ENCODE measurements at regions not wholly inside any gene's neighbourhood (a gene's known extent, or its start where the extent isn't known, plus 50 kb on each side); places are given as distances from the start of the nearest gene placed in this dataset.

- no peaks in the 10 kb centered on the region for H3K27me3 Mint-ChIP-seq
- peaks cover 2 to 38% (median 11%) of the 10 kb centered on the region in 5 donors for H3K9me3 Mint-ChIP-seq
- no peaks in the 10 kb centered on the region for H3K36me3 ChIP-seq (ENCODE audit: insufficient read depth, low read length)
- H3K27me3 ChIP-seq (ENCODE audit: insufficient read depth, low read length, poor library complexity, severe bottlenecking): no peaks in the 10 kb centered on the region
- H3K4me1 ChIP-seq (ENCODE audit: insufficient read depth, low read length): no peaks in the 10 kb centered on the region
- no peaks in the 10 kb centered on the region for H3K36me3 Mint-ChIP-seq
- ChIA-PET POLR2A (no interaction called here), CTCF (no interaction called here)
- no peak overlapping the region for H3K4me3 ChIP-seq (ENCODE audit: low read length)
- H3K4me1 Mint-ChIP-seq: no peaks in the 10 kb centered on the region
- H3K27ac ChIP-seq (ENCODE audit: low read depth, low read length): no peak overlapping the region
- H3K9me3 ChIP-seq (ENCODE audit: low read length): no peaks in the 10 kb centered on the region
- no peak overlapping the region for H3K27ac Mint-ChIP-seq
- no peak overlapping the region for H3K4me3 Mint-ChIP-seq
- no peak for DNase-seq
Measured at GRCh38 chr7:52955522-52955921, 79.9 kb upstream of the POM121L12 start.

- ChIA-PET POLR2A (no interaction called here), CTCF (no interaction called here)
- Histone ChIP-seq H3K27me3 (ENCODE audit: insufficient read depth, low read length, poor library complexity, severe bottlenecking) (no peaks in the 10 kb centered on the region), H3K9me3 (ENCODE audit: low read length) (no peaks in the 10 kb centered on the region), H3K27ac (ENCODE audit: low read depth, low read length) (no peak overlapping the region), H3K4me1 (ENCODE audit: insufficient read depth, low read length) (no peaks in the 10 kb centered on the region), H3K36me3 (ENCODE audit: insufficient read depth, low read length) (no peaks in the 10 kb centered on the region), H3K4me3 (ENCODE audit: low read length) (no peak overlapping the region)
- Mint-ChIP-seq H3K36me3 (no peaks in the 10 kb centered on the region), H3K4me1 (no peaks in the 10 kb centered on the region), H3K4me3 (no peak overlapping the region), H3K9me3 (peaks cover 2 to 27% (median 18%) of the 10 kb centered on the region in 5 donors), H3K27ac (no peak overlapping the region), H3K27me3 (no peaks in the 10 kb centered on the region)
- no peak for DNase-seq
Measured at GRCh38 chr7:52944921-52945320, 90.5 kb upstream of the POM121L12 start.

- Mint-ChIP-seq H3K4me1 (no peaks in the 10 kb centered on the region), H3K27ac (no peak overlapping the region), H3K4me3 (no peak overlapping the region), H3K9me3 (peaks cover 6 to 32% (median 10%) of the 10 kb centered on the region in 5 donors), H3K36me3 (no peaks in the 10 kb centered on the region), H3K27me3 (peaks cover 0 to 1% of the 10 kb centered on the region in 2 donors)
- H3K36me3 ChIP-seq (ENCODE audit: insufficient read depth, low read length): no peaks in the 10 kb centered on the region
- H3K27ac ChIP-seq (ENCODE audit: low read depth, low read length): no peak overlapping the region
- no peaks in the 10 kb centered on the region for H3K27me3 ChIP-seq (ENCODE audit: insufficient read depth, low read length, poor library complexity, severe bottlenecking)
- POLR2A ChIA-PET: no interaction called here
- H3K4me3 ChIP-seq (ENCODE audit: low read length): no peak overlapping the region
- CTCF ChIA-PET: no interaction called here
- no peaks in the 10 kb centered on the region for H3K9me3 ChIP-seq (ENCODE audit: low read length)
- no peak for DNase-seq
- no peaks in the 10 kb centered on the region for H3K4me1 ChIP-seq (ENCODE audit: insufficient read depth, low read length)
Measured at GRCh38 chr7:52940481-52940880, 95.0 kb upstream of the POM121L12 start.

GRCh38 chr7:52938455-52939133, 96.8 kb upstream of the POM121L12 start:
- Mint-ChIP-seq H3K9me3 (peaks cover 6 to 41% (median 11%) of the 10 kb centered on the region in 5 donors), H3K27me3 (peaks cover 0 to 1% of the 10 kb centered on the region in 2 donors), H3K27ac (no peak overlapping the region), H3K4me3 (no peak overlapping the region), H3K36me3 (no peaks in the 10 kb centered on the region), H3K4me1 (no peaks in the 10 kb centered on the region)
- no peaks in the 10 kb centered on the region for H3K4me1 ChIP-seq (ENCODE audit: insufficient read depth, low read length)
- no peak overlapping the region for H3K4me3 ChIP-seq (ENCODE audit: low read length)
- no peaks in the 10 kb centered on the region for H3K27me3 ChIP-seq (ENCODE audit: insufficient read depth, low read length, poor library complexity, severe bottlenecking)
- no peaks in the 10 kb centered on the region for H3K36me3 ChIP-seq (ENCODE audit: insufficient read depth, low read length)
- POLR2A ChIA-PET: no interaction called here
- CTCF ChIA-PET: no interaction called here
- H3K9me3 ChIP-seq (ENCODE audit: low read length): no peaks in the 10 kb centered on the region
- DNase-seq: no peak
- H3K27ac ChIP-seq (ENCODE audit: low read depth, low read length): no peak overlapping the region

GRCh38 chr7:52936750-52937149, 98.7 kb upstream of the POM121L12 start:
- Histone ChIP-seq H3K27me3 (ENCODE audit: insufficient read depth, low read length, poor library complexity, severe bottlenecking) (no peaks in the 10 kb centered on the region), H3K36me3 (ENCODE audit: insufficient read depth, low read length) (no peaks in the 10 kb centered on the region), H3K4me3 (ENCODE audit: low read length) (no peak overlapping the region), H3K9me3 (ENCODE audit: low read length) (no peaks in the 10 kb centered on the region), H3K4me1 (ENCODE audit: insufficient read depth, low read length) (no peaks in the 10 kb centered on the region), H3K27ac (ENCODE audit: low read depth, low read length) (no peak overlapping the region)
- H3K36me3 Mint-ChIP-seq: no peaks in the 10 kb centered on the region
- H3K9me3 Mint-ChIP-seq: peaks cover 17 to 43% (median 17%) of the 10 kb centered on the region in 5 donors
- no peaks in the 10 kb centered on the region for H3K4me1 Mint-ChIP-seq
- H3K4me3 Mint-ChIP-seq: no peak overlapping the region
- ChIA-PET CTCF (no interaction called here), POLR2A (no interaction called here)
- H3K27me3 Mint-ChIP-seq: peaks cover 0 to 1% of the 10 kb centered on the region in 2 donors
- H3K27ac Mint-ChIP-seq: no peak overlapping the region
- DNase-seq: no peak

- H3K36me3 ChIP-seq (ENCODE audit: insufficient read depth, low read length): no peaks in the 10 kb centered on the region
- no peaks in the 10 kb centered on the region for H3K27me3 ChIP-seq (ENCODE audit: insufficient read depth, low read length, poor library complexity, severe bottlenecking)
- Mint-ChIP-seq H3K27ac (no peak overlapping the region), H3K4me3 (no peak overlapping the region), H3K27me3 (no peaks in the 10 kb centered on the region), H3K4me1 (no peaks in the 10 kb centered on the region), H3K36me3 (no peaks in the 10 kb centered on the region), H3K9me3 (peaks cover 7 to 37% (median 12%) of the 10 kb centered on the region in 5 donors)
- DNase-seq: no peak
- H3K27ac ChIP-seq (ENCODE audit: low read depth, low read length): no peak overlapping the region
- ChIA-PET CTCF (no interaction called here), POLR2A (no interaction called here)
- no peak overlapping the region for H3K4me3 ChIP-seq (ENCODE audit: low read length)
- no peaks in the 10 kb centered on the region for H3K9me3 ChIP-seq (ENCODE audit: low read length)
- H3K4me1 ChIP-seq (ENCODE audit: insufficient read depth, low read length): no peaks in the 10 kb centered on the region
Measured at GRCh38 chr7:52928591-52928990, 106.8 kb upstream of the POM121L12 start.

GRCh38 chr7:52925332-52925731, 110.1 kb upstream of the POM121L12 start:
- Histone ChIP-seq H3K27me3 (ENCODE audit: insufficient read depth, low read length, poor library complexity, severe bottlenecking) (no peaks in the 10 kb centered on the region), H3K4me3 (ENCODE audit: low read length) (no peak overlapping the region), H3K36me3 (ENCODE audit: insufficient read depth, low read length) (no peaks in the 10 kb centered on the region), H3K27ac (ENCODE audit: low read depth, low read length) (no peak overlapping the region), H3K4me1 (ENCODE audit: insufficient read depth, low read length) (no peaks in the 10 kb centered on the region), H3K9me3 (ENCODE audit: low read length) (no peaks in the 10 kb centered on the region)
- POLR2A ChIA-PET: no interaction called here
- Mint-ChIP-seq H3K4me3 (no peak overlapping the region), H3K27ac (no peak overlapping the region), H3K4me1 (no peaks in the 10 kb centered on the region), H3K27me3 (no peaks in the 10 kb centered on the region), H3K9me3 (peaks cover 6 to 35% (median 8%) of the 10 kb centered on the region in 5 donors), H3K36me3 (no peaks in the 10 kb centered on the region)
- no peak for DNase-seq
- CTCF ChIA-PET: no interaction called here

GRCh38 chr7:52920977-52921376, 114.5 kb upstream of the POM121L12 start:
- POLR2A ChIA-PET: no interaction called here

More at GRCh38 chr7:52920977-52921376, 114.5 kb upstream of the POM121L12 start:
- Mint-ChIP-seq H3K27ac (no peak overlapping the region), H3K27me3 (no peaks in the 10 kb centered on the region), H3K9me3 (peaks cover 8 to 29% (median 23%) of the 10 kb centered on the region in 5 donors), H3K4me1 (no peaks in the 10 kb centered on the region), H3K4me3 (no peak overlapping the region), H3K36me3 (no peaks in the 10 kb centered on the region)
- no peak for DNase-seq
- H3K27ac ChIP-seq (ENCODE audit: low read depth, low read length): no peak overlapping the region
- H3K4me1 ChIP-seq (ENCODE audit: insufficient read depth, low read length): no peaks in the 10 kb centered on the region
- no peaks in the 10 kb centered on the region for H3K27me3 ChIP-seq (ENCODE audit: insufficient read depth, low read length, poor library complexity, severe bottlenecking)
- no peaks in the 10 kb centered on the region for H3K36me3 ChIP-seq (ENCODE audit: insufficient read depth, low read length)
- no peak overlapping the region for H3K4me3 ChIP-seq (ENCODE audit: low read length)
- CTCF ChIA-PET: no interaction called here
- H3K9me3 ChIP-seq (ENCODE audit: low read length): no peaks in the 10 kb centered on the region

All from CD8-positive, alpha-beta memory T cell (primary cell).